Muscle of back (tissue), 3 donors: ENCODE measurements at regions not wholly inside any gene's neighbourhood (a gene's known extent, or its start where the extent isn't known, plus 50 kb on each side); places are given as distances from the start of the nearest gene placed in this dataset.

ENCODE experiments used
- DNase-seq, 3 donors: peaks; one replicate each; pipeline versions ENCODE4 v3.0.0 to v3.0.0-alpha.2; 2013

DNA sequence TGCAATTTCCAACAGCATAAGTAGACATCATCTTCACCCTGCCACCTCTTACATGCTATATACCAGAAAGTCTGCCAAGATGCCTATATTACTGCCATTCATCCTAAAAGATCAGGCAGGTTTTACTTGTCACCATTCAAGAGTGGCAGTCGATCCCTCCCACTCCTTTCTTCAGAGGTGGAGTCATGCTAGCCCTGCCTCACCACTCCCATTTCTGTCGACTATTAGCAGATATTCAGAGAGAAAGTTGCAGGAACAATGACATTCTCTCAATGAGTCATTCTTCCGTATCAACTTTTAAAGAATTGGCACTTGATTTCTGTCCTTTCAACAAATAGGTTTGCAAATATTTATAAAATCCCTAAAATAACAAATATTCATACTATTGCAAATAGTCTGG lies 1060.1 kb downstream of the ADGRL3 start:
- DNase-seq = no peak

DNA sequence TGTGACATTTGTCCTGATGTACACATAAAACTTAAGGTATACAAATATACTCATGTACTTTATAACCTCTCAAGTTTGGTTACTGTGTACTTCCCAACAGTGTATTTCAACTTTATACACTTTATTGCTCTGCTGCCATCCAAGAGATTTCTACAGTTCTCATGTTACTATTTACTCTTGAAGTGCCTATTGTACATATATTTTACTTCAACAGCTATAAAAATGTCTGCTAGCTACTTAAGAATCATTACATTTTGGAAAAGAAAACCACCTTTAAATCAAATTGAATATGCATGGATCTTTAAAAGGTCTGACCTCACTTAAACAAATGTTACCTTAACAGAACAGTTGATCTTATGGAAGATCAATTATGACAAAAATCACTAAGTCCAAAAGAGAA lies 1056.4 kb downstream of the ADGRL3 start:
- DNase-seq = no peak

DNA sequence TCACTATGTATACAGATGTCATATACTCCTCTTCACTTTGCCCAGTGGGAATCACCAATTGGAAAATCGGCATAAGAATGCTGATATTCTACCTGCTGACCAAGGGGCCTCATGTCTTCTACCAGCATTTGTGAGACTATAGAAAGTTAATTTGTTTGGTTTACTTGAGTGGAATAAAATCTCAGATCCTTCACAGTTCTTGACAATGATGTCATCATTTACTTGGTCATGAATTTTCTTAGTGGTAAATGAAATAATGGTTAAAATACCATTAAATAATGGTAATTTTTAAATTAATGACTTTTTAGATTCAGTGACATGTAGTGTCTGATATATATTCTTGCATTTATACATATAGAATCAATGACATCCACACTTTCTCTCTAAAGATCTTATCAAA lies 1052.6 kb downstream of the ADGRL3 start:
- no peak for DNase-seq

DNA sequence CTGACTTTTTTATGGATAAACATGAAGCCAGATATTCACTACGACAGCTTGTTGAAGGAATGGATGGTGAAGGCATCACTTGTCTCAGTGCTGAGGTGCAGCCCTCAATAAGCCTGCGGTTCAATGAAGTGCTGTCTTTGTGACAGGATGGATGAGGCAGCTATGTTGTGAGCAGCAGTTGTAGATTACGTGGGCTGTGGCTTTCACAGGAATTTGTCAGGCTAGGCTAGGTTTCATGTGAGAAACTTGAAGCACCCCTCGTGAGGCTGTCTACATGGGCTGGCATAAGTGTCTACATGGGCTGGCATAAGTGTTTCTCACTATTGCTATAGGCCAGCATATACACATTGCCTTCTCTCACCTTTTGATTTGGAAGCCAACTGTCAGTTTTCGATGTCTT lies 1050.0 kb downstream of the ADGRL3 start:
- DNase-seq = no peak

DNA sequence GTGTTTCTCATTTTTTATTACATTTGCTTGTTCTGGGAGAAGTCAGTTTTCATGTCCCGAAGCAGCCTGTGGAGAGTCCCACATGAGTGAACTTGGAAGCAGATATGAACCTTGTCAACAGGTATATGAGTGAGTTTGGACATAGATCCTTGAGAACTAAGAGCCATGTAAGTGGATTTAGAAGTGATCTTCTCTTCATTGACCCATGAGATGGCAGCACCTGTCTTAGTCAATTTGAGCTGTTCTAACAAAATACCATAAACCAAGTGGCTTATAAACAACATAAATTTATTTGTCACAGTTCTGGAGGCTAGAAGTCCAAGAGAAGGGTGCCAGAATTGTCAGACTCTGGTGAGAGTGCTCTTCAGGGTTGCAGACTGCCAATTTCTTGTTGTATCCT lies 1043.8 kb downstream of the ADGRL3 start:
- DNase-seq = no peak

DNA sequence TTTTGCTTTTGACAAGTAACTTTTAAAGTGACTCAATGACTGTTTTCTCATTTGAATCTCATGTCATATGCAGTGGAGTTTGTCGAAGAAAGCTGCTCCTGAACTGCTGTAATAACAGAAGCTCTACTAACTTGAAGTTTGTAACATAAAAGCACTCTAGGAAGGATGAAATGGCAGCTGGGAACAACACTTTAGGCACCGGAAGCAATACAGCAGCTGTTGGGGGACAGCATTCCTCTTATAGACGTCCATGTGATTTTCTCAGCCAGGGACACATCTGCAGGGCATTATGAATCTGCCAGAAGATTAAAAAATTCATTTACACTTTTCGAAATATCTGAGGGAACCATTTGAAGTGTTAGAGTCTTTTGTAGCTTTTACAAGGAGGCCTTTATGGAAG lies 1035.8 kb downstream of the ADGRL3 start:
- DNase-seq = peak in 1 of 3 donors; percentile 39

DNA sequence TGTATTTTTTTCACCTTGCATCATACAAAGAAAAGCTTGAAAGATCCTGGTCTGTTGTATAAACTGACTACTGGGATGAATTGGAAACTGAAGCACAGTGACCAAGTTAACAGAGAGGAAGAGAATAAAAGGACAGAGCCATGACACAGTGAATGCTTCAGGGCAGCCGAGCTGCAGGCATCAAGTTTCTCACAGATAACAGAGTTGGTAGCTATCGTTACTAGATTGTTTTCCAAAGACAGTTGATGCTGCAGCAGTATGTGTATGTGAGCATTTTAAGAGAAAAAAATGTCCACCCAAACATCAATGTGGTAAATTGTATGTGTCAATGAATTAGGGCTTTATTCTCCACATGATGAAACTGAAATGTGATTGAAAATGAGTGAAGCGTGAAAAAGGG lies 1032.7 kb downstream of the ADGRL3 start:
- DNase-seq = peak in 1 of 3 donors; percentile 24

DNA sequence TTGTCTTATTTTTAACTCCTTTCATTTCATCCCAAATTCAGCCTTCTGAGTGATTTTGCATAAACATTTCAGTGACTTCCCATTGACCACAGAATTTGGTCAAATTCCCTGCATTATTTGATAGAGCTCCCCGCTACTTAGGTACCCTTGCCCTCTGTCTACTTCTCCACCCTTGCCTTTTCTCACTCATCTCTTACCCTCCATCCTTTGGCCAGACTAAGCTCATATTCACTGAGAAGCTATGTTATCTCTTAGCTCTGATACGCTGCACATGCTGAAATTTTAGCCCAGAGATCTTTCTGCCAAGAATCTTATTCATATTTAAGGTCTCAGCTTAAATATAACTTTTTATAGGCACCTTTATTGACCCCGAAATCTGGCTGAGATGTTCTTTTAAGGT lies 1031.9 kb downstream of the ADGRL3 start:
- no peak for DNase-seq

DNA sequence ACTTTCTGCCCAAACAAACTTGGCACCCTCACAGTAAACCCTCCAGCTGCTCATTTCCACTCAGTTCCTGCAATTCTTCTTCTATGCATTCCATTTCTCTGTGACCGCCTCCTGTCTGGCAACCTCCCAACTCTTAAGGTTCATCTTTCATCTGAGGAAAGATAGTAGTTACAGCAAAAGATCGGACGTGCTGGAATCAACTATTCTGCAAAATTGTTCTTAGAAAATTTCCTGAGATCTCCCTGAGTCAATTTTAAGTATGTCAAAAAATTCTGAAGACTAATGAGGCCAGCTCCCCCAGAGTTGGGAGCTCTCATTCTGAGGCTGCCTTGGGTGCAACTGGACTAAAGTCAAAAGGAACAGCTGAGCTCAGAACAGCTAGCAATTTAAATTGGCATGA lies 1026.0 kb downstream of the ADGRL3 start:
- peak; percentile 41 to 71 (median 45) for DNase-seq

DNA sequence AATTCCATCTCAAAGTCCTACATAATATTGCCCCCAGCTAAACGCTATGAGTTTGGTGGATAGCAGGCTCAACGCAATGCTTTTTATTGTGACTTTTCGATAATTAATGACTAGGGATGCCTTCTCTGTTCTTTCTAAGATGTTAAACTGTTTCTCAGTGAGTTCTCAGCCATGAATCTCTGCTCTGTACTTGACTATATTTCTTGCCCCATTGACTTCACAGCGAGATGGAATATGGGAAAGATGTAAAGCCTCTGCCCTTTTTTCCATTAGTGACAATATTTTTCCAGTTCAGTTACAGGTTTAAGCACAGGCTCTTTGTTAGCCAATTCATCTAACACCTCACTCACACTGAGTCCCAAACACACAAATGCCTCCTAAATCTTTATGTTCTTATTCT lies 1022.0 kb downstream of the ADGRL3 start:
- no peak for DNase-seq

DNA sequence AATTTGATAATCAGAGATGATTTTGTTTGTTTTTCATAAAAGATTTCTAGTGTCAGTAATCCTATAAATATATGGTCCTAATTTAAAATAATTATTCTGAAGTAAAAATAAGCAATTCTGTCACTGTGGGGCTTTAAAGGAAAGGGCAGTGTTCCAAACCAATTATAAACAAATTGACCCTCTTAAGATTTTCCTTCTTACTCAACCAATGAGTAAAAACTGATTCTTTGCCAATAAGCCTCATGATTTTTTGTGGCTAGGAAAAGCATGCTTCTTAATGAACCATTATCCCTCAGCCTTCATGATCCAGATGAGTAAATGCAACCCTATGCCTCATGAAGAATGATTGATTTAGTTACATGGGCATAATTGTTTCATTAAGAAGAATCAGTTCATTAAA lies 1010.4 kb downstream of the ADGRL3 start:
- DNase-seq = no peak

DNA sequence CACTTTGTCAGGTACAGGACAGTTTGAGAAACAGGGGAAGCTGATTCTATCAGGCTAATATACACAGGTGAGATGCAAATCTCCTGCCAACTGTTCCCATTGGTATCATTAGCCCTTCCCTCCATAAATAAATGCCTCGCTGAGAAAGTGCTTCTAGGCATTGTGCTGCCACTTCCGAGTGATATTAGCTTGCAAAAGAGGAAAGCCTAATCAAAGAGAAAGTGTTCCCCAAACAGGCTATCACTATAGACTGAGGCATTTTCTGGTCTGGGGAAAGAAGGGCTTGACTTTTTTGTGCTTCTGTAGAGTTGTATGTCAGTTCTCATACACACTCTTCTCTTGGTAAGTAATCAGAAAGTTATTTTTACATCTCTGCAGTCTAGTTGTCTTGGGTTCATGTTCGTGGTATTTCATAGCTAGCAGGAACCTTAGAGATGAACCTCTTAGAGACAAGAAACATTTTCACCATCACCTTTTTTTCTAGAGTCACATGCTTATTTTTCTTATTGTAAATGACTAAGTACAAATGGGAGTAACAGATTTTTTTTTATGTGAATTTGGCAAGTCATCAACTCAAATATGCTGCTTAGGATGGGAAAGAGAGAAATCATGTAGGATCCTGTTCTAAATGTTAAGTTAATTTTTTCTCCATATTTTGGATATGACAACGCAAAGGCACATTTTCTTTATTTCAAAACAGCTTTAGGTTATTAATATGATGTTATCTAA lies 1009.8 kb downstream of the ADGRL3 start:
- peak in 1 of 3 donors; percentile 33 for DNase-seq

DNA sequence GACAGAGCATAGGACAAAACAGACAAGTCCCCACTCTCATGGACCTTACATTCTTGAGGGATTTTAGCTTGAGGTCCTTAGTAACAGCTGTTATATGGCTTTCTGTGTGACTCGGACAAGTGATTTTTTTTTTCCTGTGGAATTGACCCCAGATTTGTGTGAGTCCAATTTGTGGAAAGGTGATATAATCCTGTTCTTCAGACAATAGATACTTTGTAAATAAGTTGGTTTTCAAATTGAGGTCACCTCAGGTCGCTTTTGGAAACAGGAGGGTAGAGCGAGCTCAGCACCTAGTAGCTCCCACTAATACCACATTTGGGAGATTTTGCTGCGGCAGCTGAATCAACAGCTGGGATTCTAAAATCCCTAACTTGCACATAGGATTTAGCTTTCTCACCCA lies 1008.8 kb downstream of the ADGRL3 start:
- DNase-seq = peak in 1 of 3 donors; percentile 25

DNA sequence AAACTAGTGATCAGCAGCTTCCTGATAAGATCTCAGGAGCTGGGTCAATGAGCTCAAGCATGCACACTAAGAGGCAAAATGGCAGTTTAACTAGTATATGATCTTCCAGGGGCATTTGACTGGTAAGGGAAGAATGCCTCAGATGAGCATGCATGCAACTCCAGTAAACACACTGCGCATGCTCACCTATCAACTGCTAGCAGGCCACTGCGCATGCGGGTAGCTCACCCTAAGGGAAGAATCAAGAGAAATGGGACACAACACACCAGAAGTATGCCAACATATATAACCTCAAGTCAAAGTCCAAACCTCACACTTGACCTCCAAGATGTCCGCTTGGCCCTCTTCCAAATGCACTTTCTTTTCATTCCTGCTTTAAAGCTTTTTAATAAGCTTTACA lies 1004.0 kb downstream of the ADGRL3 start:
- no peak for DNase-seq

DNA sequence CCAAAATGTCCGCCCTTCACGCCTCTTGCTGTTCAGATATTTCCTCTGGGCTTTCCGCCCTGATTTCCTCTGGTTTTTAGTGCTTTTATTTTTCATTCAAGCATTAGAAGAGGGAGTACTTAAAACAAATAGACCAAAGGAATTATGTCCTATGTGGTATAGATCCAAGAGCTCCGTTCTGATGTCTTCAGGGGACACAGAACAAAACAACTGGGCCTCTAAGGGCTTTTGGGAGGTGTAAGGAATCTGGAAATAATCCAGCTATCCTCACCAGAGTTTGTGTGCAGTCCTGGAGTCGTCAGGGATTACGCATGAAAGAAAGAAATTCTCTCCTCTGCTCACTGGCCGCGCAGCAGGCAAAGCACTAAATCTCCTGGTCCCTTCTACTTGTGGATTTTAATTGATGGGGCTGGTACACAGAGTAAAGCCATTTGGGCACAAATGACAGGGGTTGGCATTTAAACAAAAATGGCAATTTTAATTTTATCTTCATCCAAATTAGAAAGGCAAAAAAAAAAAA lies 999.2 kb downstream of the ADGRL3 start:
- peak in 1 of 3 donors; percentile 30 for DNase-seq

DNA sequence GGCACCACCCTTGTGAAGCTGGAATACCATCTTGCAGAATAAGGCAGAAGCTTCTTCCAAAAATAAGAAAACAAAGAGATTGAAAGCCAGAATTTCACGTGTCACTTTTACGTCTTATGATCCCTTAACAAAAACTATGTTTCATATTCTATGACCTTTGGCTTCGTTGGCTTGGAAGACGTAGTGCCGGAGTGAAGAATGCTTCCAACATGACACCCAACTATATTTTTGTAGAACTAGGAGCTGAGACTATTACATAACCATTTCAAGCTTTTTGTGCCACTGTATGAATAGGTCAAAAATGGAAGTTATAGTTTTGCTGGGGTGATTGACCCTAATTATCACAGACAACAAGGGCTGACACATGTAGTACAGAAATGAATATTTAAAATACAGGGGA lies 996.2 kb downstream of the ADGRL3 start:
- DNase-seq = no peak

DNA sequence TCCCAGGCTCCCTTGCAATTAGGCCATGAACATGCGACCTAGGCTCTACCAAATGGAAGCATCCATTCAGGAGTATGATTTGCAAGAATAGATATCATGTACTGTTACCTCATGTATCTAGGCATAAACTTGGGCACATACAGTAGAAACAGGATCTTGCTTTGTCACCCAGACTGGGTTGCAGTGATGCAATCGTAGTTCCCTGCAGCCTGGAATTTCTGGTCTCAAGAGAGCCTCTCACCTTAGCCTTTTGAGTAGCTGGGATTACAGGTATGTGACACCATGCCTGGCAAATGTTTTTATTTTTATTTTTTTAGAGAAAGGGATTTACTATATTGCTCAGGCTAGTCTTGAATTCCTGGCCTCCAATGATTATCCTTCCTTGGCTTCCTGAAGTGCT lies 994.2 kb downstream of the ADGRL3 start:
- no peak for DNase-seq

DNA sequence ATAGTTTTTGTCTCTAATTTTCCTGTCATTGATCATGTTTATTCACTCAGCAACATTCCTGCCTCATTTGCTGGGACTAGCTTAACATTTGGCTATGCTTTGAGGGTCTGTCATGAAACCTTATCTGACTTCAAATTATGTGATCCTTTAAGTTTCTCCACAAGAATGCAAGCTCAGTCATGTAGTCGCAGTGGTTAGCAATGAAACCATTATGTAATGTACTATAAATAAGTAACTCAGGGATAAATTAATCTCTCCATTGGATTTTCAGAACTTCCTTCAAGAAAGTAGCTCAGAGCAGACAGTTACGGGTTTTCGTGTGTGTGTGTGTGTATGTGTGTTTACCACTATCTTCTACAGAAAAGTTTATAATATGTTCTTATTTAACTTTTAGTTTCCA lies 993.6 kb downstream of the ADGRL3 start:
- no peak for DNase-seq

DNA sequence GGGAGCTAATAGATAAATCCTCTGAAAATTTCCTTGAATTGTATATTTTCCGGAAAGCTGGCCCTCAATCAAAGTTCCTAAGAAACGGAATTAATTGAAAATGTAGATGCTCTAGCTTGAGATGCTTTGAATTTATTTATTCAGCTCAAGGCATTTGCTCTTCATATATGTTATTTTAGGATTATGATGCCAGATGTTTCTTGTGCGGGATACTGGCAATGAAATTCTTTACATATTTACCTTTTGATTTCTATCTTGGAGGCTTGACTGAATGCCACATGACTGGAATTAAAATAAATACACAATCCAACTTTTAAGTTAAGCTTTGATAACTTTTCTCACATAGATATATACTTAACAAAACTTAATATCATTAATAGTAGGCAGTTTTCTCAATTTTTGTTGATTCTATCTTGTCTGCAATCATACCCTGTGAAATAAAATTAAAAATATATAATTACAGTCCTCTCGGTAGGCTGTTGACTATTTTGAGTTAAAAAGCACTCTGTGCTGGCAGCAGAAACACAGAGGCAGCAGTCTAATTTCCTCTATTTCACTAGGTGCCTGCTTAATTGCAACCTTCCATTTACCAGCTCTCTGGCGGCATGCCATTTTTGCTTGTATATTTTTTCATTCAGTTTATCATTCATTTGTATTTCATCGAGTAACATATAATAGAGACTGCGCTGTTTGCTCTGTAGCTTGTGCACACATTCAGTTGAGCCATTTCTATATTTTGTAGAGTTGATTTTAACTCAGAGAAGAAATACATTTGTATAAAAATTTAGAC lies 991.5 kb downstream of the ADGRL3 start:
- no peak for DNase-seq

DNA sequence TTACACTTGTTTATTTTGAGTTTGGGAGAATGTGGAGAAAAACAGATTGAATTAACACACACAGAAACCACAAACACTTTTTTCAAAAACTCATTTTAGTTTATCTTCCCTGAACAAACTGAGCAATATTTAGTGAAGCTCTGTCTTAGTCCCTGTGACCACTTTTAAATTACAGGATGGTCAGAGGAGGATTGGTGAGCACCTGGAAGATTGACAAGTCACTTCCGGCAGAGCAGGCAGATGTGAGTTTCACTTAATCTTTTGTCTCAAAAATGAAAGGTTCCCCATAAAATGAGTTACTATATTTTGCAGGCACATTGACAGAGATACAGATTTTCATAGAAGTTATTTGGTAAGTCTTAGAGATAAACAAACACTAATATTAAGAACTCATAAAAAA lies 970.1 kb downstream of the ADGRL3 start:
- no peak for DNase-seq

DNA sequence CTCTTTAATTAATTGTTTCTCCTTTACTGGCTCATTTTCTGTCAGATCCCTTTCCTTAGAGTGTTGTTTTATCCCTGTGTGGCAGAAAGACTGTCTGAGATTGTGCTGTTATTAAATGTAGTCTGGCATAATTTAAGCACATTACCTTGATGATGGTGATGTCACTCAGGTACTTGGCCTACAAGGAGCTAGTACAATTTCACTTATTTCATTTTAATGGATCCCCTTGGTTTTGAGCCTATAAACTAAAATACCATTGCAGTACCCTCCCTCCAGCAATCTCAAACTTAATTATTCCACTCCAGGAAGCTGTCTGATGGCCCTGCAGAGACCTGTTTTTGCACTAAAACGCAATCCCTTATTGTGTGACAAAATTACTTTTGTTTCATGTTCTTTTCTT lies 968.6 kb downstream of the ADGRL3 start:
- DNase-seq = no peak

DNA sequence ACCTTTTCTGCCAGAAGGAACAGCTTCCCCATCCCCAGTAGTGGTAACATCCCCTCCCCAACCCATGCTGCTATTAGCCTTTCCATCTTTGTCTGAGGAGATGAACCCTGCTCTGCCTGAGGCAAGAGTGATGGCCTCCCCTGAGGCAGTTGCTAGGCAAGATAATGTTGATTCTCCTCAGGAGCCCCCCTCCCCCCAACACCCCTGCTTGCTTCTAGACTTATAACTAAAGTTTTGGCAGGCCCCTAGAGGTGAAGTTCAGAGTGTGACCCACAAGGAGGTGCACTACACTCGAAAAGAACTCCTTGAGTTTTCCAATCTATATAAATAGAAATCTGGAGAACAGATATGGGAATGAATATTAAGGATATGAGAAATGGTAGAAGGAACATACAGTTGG lies 962.5 kb downstream of the ADGRL3 start:
- DNase-seq = no peak

DNA sequence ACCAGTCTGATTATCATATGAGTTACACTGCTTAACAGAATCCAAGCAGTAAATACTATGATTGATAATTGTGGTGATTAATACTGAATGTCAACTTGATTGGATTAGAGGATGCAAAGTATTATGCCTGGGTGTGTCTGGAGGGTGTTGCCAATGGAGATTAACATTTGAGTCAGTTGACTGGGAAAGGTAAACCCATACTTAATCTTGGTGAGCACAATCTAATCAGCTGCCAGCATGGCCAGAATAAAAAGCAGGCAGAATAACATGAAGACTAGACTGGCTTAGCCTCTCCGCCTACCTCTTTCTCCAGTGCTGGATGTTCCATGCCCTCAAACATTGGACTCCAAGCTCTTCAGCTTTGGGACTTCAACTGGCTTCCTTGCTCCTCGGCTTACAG lies 961.3 kb downstream of the ADGRL3 start:
- no peak for DNase-seq
